HCT116 (cell line): ENCODE measurements at regions not wholly inside any gene's neighbourhood (a gene's known extent, or its start where the extent isn't known, plus 50 kb on each side); places are given as distances from the start of the nearest gene placed in this dataset.

Experiments
- ATAC-seq: fragments of 200-7000 bp; cut with Tn5 transposase; 2 replicates; pipeline ENCODE4 v1.9.1; 2020; ENCODE audit warnings: mild to moderate bottlenecking, moderate library complexity
- BruUV-seq: library from RNA; stranded (reverse); fragments of 400-500 nt; replicated peaks from 2 replicates; lab custom pipeline; 2021; lab: Mats Ljungman, UMichigan
- CTCF ChIA-PET: fragments of 300-600 bp; sonication (Branson Sonifier 250); formaldehyde crosslinking; loops from one replicate; lab custom pipeline; 2021; ENCODE audit warnings: antibody characterized with exemption; lab: Charles Lee
- POLR2A ChIA-PET: fragments of 300-600, 350-600 bp; sonication (Branson Sonifier 250); formaldehyde crosslinking; loops from one replicate; lab custom pipeline; 2021; ENCODE audit warnings: antibody characterized with exemption; lab: Charles Lee
- RAD21 ChIA-PET, 2 experiments: fragments of 300-600 bp; sonication (Branson Sonifier 250); formaldehyde crosslinking; loops; one replicate each; lab custom pipeline; 2023; ENCODE audit warnings: low total read pairs in 2 of 2; ENCODE audit not compliant: uncharacterized antibody in 2 of 2, unreplicated experiment in 2 of 2, low non-redundant PET in 1 of 2; lab: Charles Lee
- DNase-seq: peaks from one replicate; pipeline ENCODE4 v3.0.0-alpha.2; 2010; ENCODE audit warnings: low read depth, low spot score
- H2AFZ ChIP-seq: fragments of 200-600 bp; shearing (Covaris generic), sonication (generic); 2 replicates; pipeline ENCODE4 v1.6.1; 2017; ENCODE audit warnings: low read depth, mixed run types, mixed read lengths, antibody characterized with exemption, low read length; ENCODE audit not compliant: poor library complexity, severe bottlenecking
- H3K27ac ChIP-seq: 2 replicates; pipeline ENCODE4 v1.5.1; 2012; ENCODE audit warnings: low read depth, low read length
- H3K27me3 ChIP-seq: fragments of 200-600 bp; sonication (generic); 2 replicates; pipeline ENCODE4 v1.6.1; 2016; ENCODE audit warnings: mixed run types, low read length, mixed read lengths; ENCODE audit not compliant: insufficient read depth
- H3K36me3 ChIP-seq, 2 experiments: fragments of 200-500 bp in 1 of 2; fragments of 200-600 bp in 1 of 2; sonication (Bioruptor generic) in 1 of 2; sonication (generic) in 1 of 2; 2 replicates each; pipeline versions ENCODE4 v1.5.1 to v1.6.1; 2014 to 2016; ENCODE audit warnings: low read length in 2 of 2, inconsistent platforms in 1 of 2, mixed read lengths in 1 of 2, mixed run types in 1 of 2; ENCODE audit not compliant: insufficient read depth in 2 of 2, control insufficient read depth in 1 of 2
- H3K4me1 ChIP-seq, 2 experiments: fragments of 200-600 bp in 1 of 2; sonication (generic) in 1 of 2; 2 replicates each; pipeline versions ENCODE4 v1.5.1 to v1.6.1; 2012 to 2017; ENCODE audit warnings: low read length in 2 of 2, inconsistent platforms in 1 of 2, mild to moderate bottlenecking in 1 of 2, mixed read lengths in 1 of 2, mixed run types in 1 of 2, moderate library complexity in 1 of 2; ENCODE audit not compliant: insufficient read depth in 2 of 2, control insufficient read depth in 1 of 2
- H3K4me2 ChIP-seq: fragments of 200-600 bp; sonication (generic); 2 replicates; pipeline ENCODE4 v1.6.1; 2017; ENCODE audit warnings: mixed run types, low read length, mixed read lengths
- H3K4me3 ChIP-seq, 2 experiments: fragments of 200-600 bp in 1 of 2; sonication (generic) in 1 of 2; replicated peaks in 1 of 2; 2 replicates each; pipeline ENCODE4 v1.5.1; 2011 to 2016; ENCODE audit warnings: low read length in 2 of 2, control low read depth in 1 of 2, low read depth in 1 of 2, mild to moderate bottlenecking in 1 of 2, mixed read lengths in 1 of 2, mixed run types in 1 of 2
- H3K79me2 ChIP-seq: fragments of 200-600 bp; sonication (generic); 2 replicates; pipeline ENCODE4 v1.6.1; 2017; ENCODE audit warnings: mild to moderate bottlenecking, mixed run types, low read length, moderate library complexity, mixed read lengths; ENCODE audit not compliant: insufficient read depth
- H3K9ac ChIP-seq: fragments of 200-600 bp; sonication (generic); 2 replicates; pipeline ENCODE4 v1.6.1; 2016; ENCODE audit warnings: low read length, mixed read lengths
- H3K9me2 ChIP-seq: fragments of 200-600 bp; sonication (generic), shearing (Covaris generic); 2 replicates; pipeline ENCODE4 v1.6.1; 2017; ENCODE audit warnings: mixed run types, mild to moderate bottlenecking, moderate library complexity; ENCODE audit not compliant: insufficient read depth
- H3K9me3 ChIP-seq, 2 experiments: fragments of 200-500 bp in 1 of 2; fragments of 200-600 bp in 1 of 2; sonication (Bioruptor generic) in 1 of 2; sonication (generic) in 1 of 2; 2 replicates each; pipeline ENCODE4 v1.6.1; 2014 to 2017; ENCODE audit warnings: low read length in 2 of 2, mixed read lengths in 2 of 2, inconsistent platforms in 1 of 2, low read depth in 1 of 2, mild to moderate bottlenecking in 1 of 2, mixed run types in 1 of 2, moderate library complexity in 1 of 2; ENCODE audit not compliant: control insufficient read depth in 1 of 2, insufficient read depth in 1 of 2
- H4K20me1 ChIP-seq: fragments of 200-600 bp; sonication (generic), shearing (Covaris generic); 2 replicates; pipeline ENCODE4 v1.6.1; 2017; ENCODE audit warnings: mixed run types, mild to moderate bottlenecking, moderate library complexity; ENCODE audit not compliant: insufficient read depth
- CBX3 ChIP-seq: IDR thresholded peaks from 2 replicates; pipeline ENCODE4 v1.6.1; 2012; ENCODE audit warnings: low read depth
- CEBPB ChIP-seq: IDR thresholded peaks from 2 replicates; pipeline ENCODE4 v1.6.1; 2012; ENCODE audit warnings: low read depth
- EGR1 ChIP-seq: IDR thresholded peaks from 2 replicates; pipeline ENCODE4 v1.6.1; 2012; ENCODE audit warnings: low read depth
- ELF1 ChIP-seq: IDR thresholded peaks from 2 replicates; pipeline ENCODE4 v1.6.1; 2012; ENCODE audit warnings: low read depth, borderline replicate concordance
- EZH2 ChIP-seq: fragments of 200-600 bp; sonication (generic); IDR thresholded peaks from 2 replicates; pipeline ENCODE4 v1.6.1; 2017; ENCODE audit warnings: antibody characterized with exemption, mixed run types
- EZH2phosphoT487 ChIP-seq: fragments of 200-600 bp; IDR thresholded peaks from 2 replicates; pipeline ENCODE4 v1.6.1; 2018; ENCODE audit warnings: antibody characterized with exemption, borderline replicate concordance
- FOSL1 ChIP-seq: IDR thresholded peaks from 2 replicates; pipeline ENCODE4 v1.6.1; 2012; ENCODE audit warnings: low read depth
- MAX ChIP-seq: IDR thresholded peaks from 2 replicates; pipeline ENCODE4 v1.6.1; 2012
- POLR2A ChIP-seq: IDR thresholded peaks from 2 replicates; pipeline ENCODE4 v1.7.0; 2011; ENCODE audit warnings: borderline replicate concordance; ENCODE audit not compliant: insufficient read depth, insufficient read length; ENCODE audit errors: extremely low read depth
- POLR2AphosphoS5 ChIP-seq: IDR thresholded peaks from 2 replicates; pipeline ENCODE4 v1.6.1; 2011; ENCODE audit warnings: mild to moderate bottlenecking, low read depth, low read length, moderate library complexity
- RAD21 ChIP-seq: IDR thresholded peaks from 2 replicates; pipeline ENCODE4 v1.6.1; 2012; ENCODE audit warnings: low read depth, mild to moderate bottlenecking
- SIN3A ChIP-seq: IDR thresholded peaks from 2 replicates; pipeline ENCODE4 v1.6.1; 2012; ENCODE audit warnings: low read depth
- TCF7L2 ChIP-seq: IDR thresholded peaks from 2 replicates; pipeline ENCODE4 v1.7.0; 2011; ENCODE audit warnings: borderline replicate concordance, inconsistent platforms; ENCODE audit not compliant: insufficient read depth, insufficient read length; ENCODE audit errors: extremely low read depth
- YY1 ChIP-seq: IDR thresholded peaks from 2 replicates; pipeline ENCODE4 v1.6.1; 2011; ENCODE audit warnings: low read length, low read depth, moderate library complexity, mild to moderate bottlenecking; ENCODE audit not compliant: insufficient replicate concordance; ENCODE audit errors: extremely low read depth
- ZBTB33 ChIP-seq: IDR thresholded peaks from 2 replicates; pipeline ENCODE4 v1.6.1; 2011; ENCODE audit warnings: mild to moderate bottlenecking, low read length, moderate library complexity; ENCODE audit not compliant: insufficient replicate concordance; ENCODE audit errors: extremely low read depth
- ZFX ChIP-seq: fragments of 450-650 bp; IDR thresholded peaks from 2 replicates; pipeline ENCODE4 v1.6.1; 2017
- ZNF274 ChIP-seq: fragments of 200-500 bp; sonication (Bioruptor generic); IDR thresholded peaks from 2 replicates; pipeline ENCODE4 v1.6.1; 2014; ENCODE audit warnings: mild to moderate bottlenecking, low read depth, low read length, inconsistent platforms
- intact Hi-C: fragments of 100-400 bp; cut with micrococcal nuclease; formaldehyde crosslinking; loops from 2 replicates; pipeline ENCODE4 v1.10.0; 2022

- no peak overlapping the region for H3K27ac ChIP-seq
- H4K20me1 ChIP-seq, result no peaks in the 10 kb centered on the region
- POLR2A ChIA-PET, result no interaction called here
- H3K79me2 ChIP-seq, result no peaks in the 10 kb centered on the region
- DNase-seq (no peak), ATAC-seq (no peak)
- H3K4me2 ChIP-seq, result no peak overlapping the region
- CTCF ChIA-PET, result no interaction called here
- no TSS peak for BruUV-seq
- H3K9ac ChIP-seq, result no peak overlapping the region
- no peak for TF ChIP-seq ZBTB33
- TF ChIP-seq RAD21, result no peak
- no peak for TF ChIP-seq EGR1
- TF ChIP-seq EZH2phosphoT487, result no peak
- TF ChIP-seq POLR2AphosphoS5, result no peak
- no peak for TF ChIP-seq SIN3A
- no peak for TF ChIP-seq CBX3
- no peak for TF ChIP-seq MAX
- no peak for TF ChIP-seq YY1
- TF ChIP-seq CEBPB, result no peak
- TF ChIP-seq TCF7L2, result no peak
- TF ChIP-seq FOSL1, result no peak
- TF ChIP-seq POLR2A, result no peak
- TF ChIP-seq ZFX, result no peak
- TF ChIP-seq ELF1, result no peak
- no peak for TF ChIP-seq ZNF274
- TF ChIP-seq EZH2, result no peak
- no peaks in the 10 kb centered on the region for H3K27me3 ChIP-seq
- no peak overlapping the region for H3K4me3 ChIP-seq
- no peaks in the 10 kb centered on the region for H3K36me3 ChIP-seq
- no peak overlapping the region for H2AFZ ChIP-seq
- H3K9me2 ChIP-seq, result no peaks in the 10 kb centered on the region
- intact Hi-C loops, result no loop called here
- no peaks in the 10 kb centered on the region for H3K9me3 ChIP-seq
- RAD21 ChIA-PET, result no interaction called here
- H3K4me1 ChIP-seq, result no peaks in the 10 kb centered on the region
Measured at GRCh38 chr11:130651066-130651855, 202.8 kb downstream of the ADAMTS15 start.
